Vagina (tissue), 2 donors: ENCODE measurements at regions not wholly inside any gene's neighbourhood (a gene's known extent, or its start where the extent isn't known, plus 50 kb on each side); places are given as distances from the start of the nearest gene placed in this dataset.

Experiments
- DNase-seq, 2 donors: peaks; one replicate each; pipeline ENCODE4 v3.0.0-alpha.2; 2017; ENCODE audit errors: extremely low spot score in 2 of 2
- H3K27ac ChIP-seq: fragments of 200-600 bp; sonication (generic); one replicate; pipeline ENCODE4 v1.5.1; 2019
- H3K27me3 ChIP-seq: fragments of 200-600 bp; sonication (generic); one replicate; pipeline ENCODE4 v1.5.1; 2019
- H3K36me3 ChIP-seq, 2 donors: fragments of 200-600 bp; sonication (generic); one replicate each; pipeline ENCODE4 v1.5.1; 2017 to 2019
- H3K4me1 ChIP-seq: fragments of 200-600 bp; sonication (generic); one replicate; pipeline ENCODE4 v1.5.1; 2019
- H3K4me3 ChIP-seq, 2 donors: fragments of 200-600 bp; sonication (generic); 1 replicate in 1 of 2; 2 replicates in 1 of 2; pipeline ENCODE4 v1.5.1; 2016 to 2019
- H3K9me3 ChIP-seq: fragments of 200-600 bp; sonication (generic); one replicate; pipeline ENCODE4 v1.5.1; 2019
- CTCF ChIP-seq, 3 experiments: fragments of 450-650 bp in 2 of 3; fragments of 200-600 bp in 1 of 3; sonication (generic) in 1 of 3; IDR thresholded peaks; one replicate each; pipeline ENCODE4 v1.5.1; 2017 to 2019; ENCODE audit warnings: antibody characterized with exemption in 3 of 3, mild to moderate bottlenecking in 2 of 3, moderate library complexity in 2 of 3
- POLR2A ChIP-seq, 2 donors: fragments of 450-650 bp; IDR thresholded peaks; one replicate each; pipeline ENCODE4 v1.6.1; 2017; ENCODE audit warnings: antibody characterized with exemption in 2 of 2, mild to moderate bottlenecking in 2 of 2, moderate library complexity in 2 of 2
- POLR2AphosphoS5 ChIP-seq, 2 donors: sonication (generic); formaldehyde crosslinking; IDR thresholded peaks; one replicate each; pipeline ENCODE4 v1.9.0; 2017; ENCODE audit warnings: antibody characterized with exemption in 2 of 2, mild to moderate bottlenecking in 2 of 2, low read depth in 1 of 2; ENCODE audit not compliant: insufficient read depth in 1 of 2
- intact Hi-C: fragments of 100-400 bp; cut with DNase I; formaldehyde crosslinking; loops from one replicate; pipeline ENCODE4 v1.15.1; 2023

- intact Hi-C loops, result no loop called here
- no peak overlapping the region for H3K27ac ChIP-seq
- H3K4me1 ChIP-seq, result no peaks in the 10 kb centered on the region
- H3K9me3 ChIP-seq, result no peaks in the 10 kb centered on the region
- no peak for DNase-seq
- TF ChIP-seq CTCF (IDR thresholded peaks at IDR 0.05) (no peak), POLR2A (IDR thresholded peaks at IDR 0.05) (no peak), POLR2AphosphoS5 (IDR thresholded peaks at IDR 0.05; ENCODE audit: insufficient read depth in 1 of 2, low read depth in 1 of 2) (no peak)
- no peaks in the 10 kb centered on the region for H3K27me3 ChIP-seq
- no peak overlapping the region for H3K4me3 ChIP-seq
- no peaks in the 10 kb centered on the region for H3K36me3 ChIP-seq
These were observed 160.9 kb upstream of the CSF3R start for GRCh38 chr1:36643371-36644270.

- no peak overlapping the region for H3K27ac ChIP-seq
- no peaks in the 10 kb centered on the region for H3K27me3 ChIP-seq
- no peaks in the 10 kb centered on the region for H3K4me1 ChIP-seq
- intact Hi-C loops, result no loop called here
- H3K36me3 ChIP-seq, result no peaks in the 10 kb centered on the region
- TF ChIP-seq CTCF (IDR thresholded peaks at IDR 0.05), result no peak
- TF ChIP-seq POLR2AphosphoS5 (IDR thresholded peaks at IDR 0.05; ENCODE audit: insufficient read depth in 1 of 2, low read depth in 1 of 2), result no peak
- H3K4me3 ChIP-seq, result no peak overlapping the region
- no peaks in the 10 kb centered on the region for H3K9me3 ChIP-seq
- DNase-seq, result no peak
These were observed 160.1 kb upstream of the CSF3R start for GRCh38 chr1:36642802-36643201.

GRCh38 chr1:36641776-36642175, 159.1 kb upstream of the CSF3R start:
- Histone ChIP-seq H3K9me3 (no peaks in the 10 kb centered on the region), H3K27ac (no peak overlapping the region), H3K36me3 (no peaks in the 10 kb centered on the region), H3K4me1 (no peaks in the 10 kb centered on the region), H3K27me3 (no peaks in the 10 kb centered on the region), H3K4me3 (no peak overlapping the region)
- intact Hi-C loops, result no loop called here
- TF ChIP-seq POLR2A (IDR thresholded peaks at IDR 0.05), result no peak
- no peak for TF ChIP-seq CTCF (IDR thresholded peaks at IDR 0.05)
- no peak for TF ChIP-seq POLR2AphosphoS5 (IDR thresholded peaks at IDR 0.05; ENCODE audit: insufficient read depth in 1 of 2, low read depth in 1 of 2)
- DNase-seq, result no peak

GRCh38 chr1:36639461-36639860, 156.7 kb upstream of the CSF3R start:
- Histone ChIP-seq H3K4me3 (no peak overlapping the region), H3K9me3 (no peaks in the 10 kb centered on the region), H3K4me1 (no peaks in the 10 kb centered on the region), H3K27me3 (no peaks in the 10 kb centered on the region), H3K36me3 (no peaks in the 10 kb centered on the region), H3K27ac (no peak overlapping the region)
- DNase-seq, result no peak
- TF ChIP-seq POLR2AphosphoS5 (IDR thresholded peaks at IDR 0.05; ENCODE audit: insufficient read depth in 1 of 2, low read depth in 1 of 2) (no peak), CTCF (IDR thresholded peaks at IDR 0.05) (no peak), POLR2A (IDR thresholded peaks at IDR 0.05) (no peak)
- intact Hi-C loops, result no loop called here

GRCh38 chr1:36638268-36638667, 155.6 kb upstream of the CSF3R start:
- DNase-seq, result no peak
- Histone ChIP-seq H3K36me3 (no peaks in the 10 kb centered on the region), H3K27ac (no peak overlapping the region), H3K4me1 (no peaks in the 10 kb centered on the region), H3K27me3 (no peaks in the 10 kb centered on the region), H3K4me3 (no peak overlapping the region), H3K9me3 (no peaks in the 10 kb centered on the region)
- intact Hi-C loops, result no loop called here
- TF ChIP-seq POLR2AphosphoS5 (IDR thresholded peaks at IDR 0.05; ENCODE audit: insufficient read depth in 1 of 2, low read depth in 1 of 2) (no peak), POLR2A (IDR thresholded peaks at IDR 0.05) (no peak), CTCF (IDR thresholded peaks at IDR 0.05) (no peak)
